ENCODE measurements at regions not wholly inside any gene's neighbourhood (a gene's known extent, or its start where the extent isn't known, plus 50 kb on each side); places are given as distances from the start of the nearest gene placed in this dataset.

GRCh38 chr12:14071833-14072232, 90.4 kb upstream of the GRIN2B start:
- no peak overlapping the region for H3K9ac ChIP-seq (ENCODE audit: insufficient read depth, low read depth, low read length)
- DNase-seq (ENCODE audit: low spot score): no peak
- 7% methylated on average over 1 of the region's 1 CpG for WGBS (ENCODE audit: low lambda C conversion rate)
- TF ChIP-seq ZNF496 (CRISPR knock-in tag; IDR thresholded peaks at IDR 0.05; ENCODE audit: insufficient replicate concordance): no peak
- no peak overlapping the region for H3K4me3 ChIP-seq (replicated peaks in 1 of 3; ENCODE audit: insufficient read depth in 1 of 3, low read depth in 2 of 3, low read length in 3 of 3)
- no peak overlapping the region for H3K27ac ChIP-seq (ENCODE audit: extremely low read length, insufficient read depth, low read length)
- H4K20me1 ChIP-seq (ENCODE audit: insufficient read depth, low read length): no peaks in the 10 kb centered on the region
- ChIA-PET POLR2A (no interaction called here), CTCF (ENCODE audit: low intra/inter-chr PET ratio, low total read pairs) (no interaction called here)
- in situ Hi-C loops (cut with HindIII; ENCODE audit: extremely low pct_ligation_motif_present, low pct_unique_long_range_greater_than_20kb): no loop called here
- no peaks in the 10 kb centered on the region for H3K36me3 ChIP-seq (replicated peaks in 1 of 2; ENCODE audit: control insufficient read depth in 1 of 2, insufficient read depth in 2 of 2, low read length in 2 of 2)
- no peaks in the 10 kb centered on the region for H3K4me1 ChIP-seq (ENCODE audit: insufficient read depth, low read length)
- no peak for ATAC-seq
- H3K27me3 ChIP-seq (ENCODE audit: control insufficient read depth in 1 of 2, insufficient read depth in 2 of 2, low read length in 2 of 2): no peaks in the 10 kb centered on the region
- H3K79me2 ChIP-seq (ENCODE audit: insufficient read depth, low read length): no peaks in the 10 kb centered on the region
- H2AFZ ChIP-seq (ENCODE audit: low read length): no peak overlapping the region
- no peak overlapping the region for H3K4me2 ChIP-seq (ENCODE audit: low read depth, low read length)
- FAIRE-seq: no peak
- no TSS peak for BruUV-seq (replicated peaks)
- intact Hi-C loops (cut with micrococcal nuclease; ENCODE audit: unreplicated experiment): no loop called here
- H3K9me3 ChIP-seq (ENCODE audit: low read length): no peaks in the 10 kb centered on the region

DNA sequence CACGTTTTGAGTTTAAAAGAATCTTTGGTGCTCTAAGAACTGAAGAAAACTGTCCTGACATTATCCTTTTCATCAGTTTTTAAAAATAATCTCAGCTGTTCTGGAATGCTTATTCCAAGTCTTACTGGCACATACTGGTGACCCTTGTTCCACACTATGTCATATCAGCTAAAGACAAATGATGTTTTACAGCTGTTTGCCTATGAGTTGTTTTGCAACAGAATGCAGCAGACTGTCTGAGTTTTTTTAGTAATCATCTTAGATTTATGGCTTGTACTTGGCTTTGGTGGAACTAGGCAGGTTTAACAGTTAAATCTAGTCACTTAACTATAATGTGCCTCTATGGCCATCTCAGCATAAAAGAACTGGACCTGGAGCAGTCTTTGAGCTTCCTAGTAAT, 91.6 kb upstream of the GRIN2B start:
- in situ Hi-C loops (cut with HindIII; ENCODE audit: extremely low pct_ligation_motif_present, low pct_unique_long_range_greater_than_20kb): no loop called here
- intact Hi-C loops (cut with micrococcal nuclease; ENCODE audit: unreplicated experiment): no loop called here
- no peak overlapping the region for H3K9ac ChIP-seq (ENCODE audit: insufficient read depth, low read depth, low read length)
- H4K20me1 ChIP-seq (ENCODE audit: insufficient read depth, low read length): no peaks in the 10 kb centered on the region
- POLR2A ChIA-PET: no interaction called here
- CTCF ChIA-PET (ENCODE audit: low intra/inter-chr PET ratio, low total read pairs): no interaction called here
- no peaks in the 10 kb centered on the region for H3K27me3 ChIP-seq (ENCODE audit: control insufficient read depth in 1 of 2, insufficient read depth in 2 of 2, low read length in 2 of 2)
- BruUV-seq (replicated peaks): no TSS peak
- no peak overlapping the region for H3K4me2 ChIP-seq (ENCODE audit: low read depth, low read length)
- H3K79me2 ChIP-seq (ENCODE audit: insufficient read depth, low read length): no peaks in the 10 kb centered on the region
- WGBS (ENCODE audit: low lambda C conversion rate): 0% methylated on average over 1 of the region's 1 CpG
- FAIRE-seq (no peak), DNase-seq (ENCODE audit: low spot score) (no peak), ATAC-seq (no peak)
- H3K9me3 ChIP-seq (ENCODE audit: low read length): peaks cover 7% of the 10 kb centered on the region; the same call in 1 of the 2 replicates
- H3K4me3 ChIP-seq (replicated peaks in 1 of 3; ENCODE audit: insufficient read depth in 1 of 3, low read depth in 2 of 3, low read length in 3 of 3): no peak overlapping the region
- H3K4me1 ChIP-seq (ENCODE audit: insufficient read depth, low read length): no peaks in the 10 kb centered on the region
- H3K36me3 ChIP-seq (replicated peaks in 1 of 2; ENCODE audit: control insufficient read depth in 1 of 2, insufficient read depth in 2 of 2, low read length in 2 of 2): no peaks in the 10 kb centered on the region
- no peak overlapping the region for H2AFZ ChIP-seq (ENCODE audit: low read length)
- H3K27ac ChIP-seq (ENCODE audit: extremely low read length, insufficient read depth, low read length): no peak overlapping the region
- TF ChIP-seq ZNF496 (CRISPR knock-in tag; IDR thresholded peaks at IDR 0.05; ENCODE audit: insufficient replicate concordance) (no peak), GMEB1 (CRISPR knock-in tag; IDR thresholded peaks at IDR 0.05; ENCODE audit: borderline replicate concordance) (no peak), ZNF44 (CRISPR knock-in tag; IDR thresholded peaks at IDR 0.05) (no peak), ZBTB37 (CRISPR knock-in tag; IDR thresholded peaks at IDR 0.05) (no peak), ZNF746 (CRISPR knock-in tag; IDR thresholded peaks at IDR 0.05) (no peak), THAP11 (CRISPR knock-in tag; IDR thresholded peaks at IDR 0.05) (no peak), ZNF761 (CRISPR knock-in tag; conservative IDR thresholded peaks at IDR 0.05) (no peak), CEBPG (CRISPR knock-in tag; IDR thresholded peaks at IDR 0.05) (no peak), HNRNPUL1 (IDR thresholded peaks at IDR 0.05; ENCODE audit: low read depth, low read length) (no peak), POLR2AphosphoS5 (IDR thresholded peaks at IDR 0.05; ENCODE audit: low read depth, low read length) (no peak), NR2F1 (CRISPR knock-in tag; IDR thresholded peaks at IDR 0.05) (no peak), ZNF883 (CRISPR knock-in tag; IDR thresholded peaks at IDR 0.05; ENCODE audit: not compliant biosample characterization) (no peak)
- TF ChIP-seq, protein P1, sequence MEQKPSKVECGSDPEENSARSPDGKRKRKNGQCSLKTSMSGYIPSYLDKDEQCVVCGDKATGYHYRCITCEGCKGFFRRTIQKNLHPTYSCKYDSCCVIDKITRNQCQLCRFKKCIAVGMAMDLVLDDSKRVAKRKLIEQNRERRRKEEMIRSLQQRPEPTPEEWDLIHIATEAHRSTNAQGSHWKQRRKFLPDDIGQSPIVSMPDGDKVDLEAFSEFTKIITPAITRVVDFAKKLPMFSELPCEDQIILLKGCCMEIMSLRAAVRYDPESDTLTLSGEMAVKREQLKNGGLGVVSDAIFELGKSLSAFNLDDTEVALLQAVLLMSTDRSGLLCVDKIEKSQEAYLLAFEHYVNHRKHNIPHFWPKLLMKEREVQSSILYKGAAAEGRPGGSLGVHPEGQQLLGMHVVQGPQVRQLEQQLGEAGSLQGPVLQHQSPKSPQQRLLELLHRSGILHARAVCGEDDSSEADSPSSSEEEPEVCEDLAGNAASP (CRISPR knock-in tag; IDR thresholded peaks at IDR 0.05; ENCODE audit: borderline replicate concordance): no peak
- TF ChIP-seq, protein P2, sequence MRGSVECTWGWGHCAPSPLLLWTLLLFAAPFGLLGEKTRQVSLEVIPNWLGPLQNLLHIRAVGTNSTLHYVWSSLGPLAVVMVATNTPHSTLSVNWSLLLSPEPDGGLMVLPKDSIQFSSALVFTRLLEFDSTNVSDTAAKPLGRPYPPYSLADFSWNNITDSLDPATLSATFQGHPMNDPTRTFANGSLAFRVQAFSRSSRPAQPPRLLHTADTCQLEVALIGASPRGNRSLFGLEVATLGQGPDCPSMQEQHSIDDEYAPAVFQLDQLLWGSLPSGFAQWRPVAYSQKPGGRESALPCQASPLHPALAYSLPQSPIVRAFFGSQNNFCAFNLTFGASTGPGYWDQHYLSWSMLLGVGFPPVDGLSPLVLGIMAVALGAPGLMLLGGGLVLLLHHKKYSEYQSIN (CRISPR knock-in tag; IDR thresholded peaks at IDR 0.05; ENCODE audit: borderline replicate concordance): no peak

Measured in HepG2 (cell line).